ENCODE measurements at regions not wholly inside any gene's neighbourhood (a gene's known extent, or its start where the extent isn't known, plus 50 kb on each side); places are given as distances from the start of the nearest gene placed in this dataset.

DNA sequence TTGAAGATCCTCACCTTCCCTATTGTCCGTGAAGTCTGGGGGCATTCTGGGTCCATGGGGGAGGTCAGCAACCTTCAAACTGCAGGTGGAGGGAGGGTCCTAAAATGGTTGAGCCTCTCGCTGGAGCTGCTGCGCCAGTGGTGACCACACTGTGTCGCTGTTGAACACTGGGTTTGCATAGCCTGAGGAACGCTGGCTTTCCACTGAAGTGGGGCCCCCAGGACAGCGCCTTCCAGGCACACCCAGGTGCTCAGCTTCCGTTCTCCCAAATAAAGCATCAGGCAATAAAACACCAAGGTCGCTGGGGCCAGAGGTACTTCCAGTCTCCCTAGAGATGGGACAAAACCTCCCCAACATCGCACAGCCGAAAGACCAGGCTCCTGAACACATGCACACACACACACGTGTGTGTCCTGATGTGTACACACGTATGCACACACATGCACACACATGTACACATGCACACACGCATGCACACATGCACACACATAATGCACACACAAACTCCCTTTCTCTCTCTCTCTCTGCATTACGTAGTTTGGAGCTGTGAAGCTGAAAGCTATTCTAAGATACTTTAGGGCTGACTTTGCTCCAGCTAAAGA is 120.6 kb downstream of the IRF8 start:
- no peak for DNase-seq

DNA sequence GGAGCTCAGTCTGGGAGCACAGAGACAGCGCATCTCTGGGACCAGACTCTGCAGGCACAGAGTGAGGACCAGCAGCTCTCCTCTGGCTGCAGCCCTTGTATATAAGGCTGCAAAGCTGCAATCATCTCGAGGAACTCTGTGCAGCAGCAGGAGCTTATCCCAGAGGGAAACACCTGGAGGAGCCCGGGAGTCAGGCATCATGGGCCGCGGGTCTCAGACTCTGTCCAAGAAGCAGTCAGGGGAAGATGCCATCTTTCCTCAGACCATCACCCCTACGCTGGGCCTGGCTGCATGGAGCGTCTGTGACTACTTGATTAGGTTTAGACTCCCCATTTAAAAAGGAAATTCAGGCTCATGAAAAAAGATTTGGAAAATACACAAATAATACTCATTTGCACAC is 122.0 kb downstream of the IRF8 start:
- no peak for DNase-seq

DNA sequence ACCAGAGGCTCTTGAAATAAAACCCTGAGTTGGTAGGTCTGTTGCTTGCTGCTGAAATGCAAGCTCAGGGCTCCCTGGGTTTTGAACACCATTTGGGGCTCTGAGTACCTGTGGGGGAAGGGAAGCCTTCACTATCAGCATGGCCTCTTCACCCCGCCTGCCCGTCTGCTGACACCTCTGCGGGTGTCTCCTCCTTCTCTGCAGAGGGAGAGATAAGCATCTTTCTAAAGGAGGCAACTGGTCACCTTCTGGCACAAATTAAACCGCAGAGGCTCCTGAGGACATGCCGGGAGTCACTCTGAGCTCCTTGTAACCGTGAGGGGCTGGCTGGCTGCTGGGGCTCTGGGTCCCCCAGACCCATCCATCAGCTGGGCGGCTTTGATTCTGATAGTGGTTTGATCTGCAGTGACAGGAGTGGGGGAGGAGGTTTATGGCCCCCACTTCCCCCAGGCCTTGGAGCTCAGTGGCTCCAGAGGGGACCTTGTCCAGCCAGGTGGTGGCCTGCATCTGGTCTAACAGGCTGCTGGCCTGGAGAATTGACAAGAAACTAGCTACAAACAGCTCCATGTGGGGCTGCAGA is 123.5 kb downstream of the IRF8 start:
- DNase-seq: no peak

DNA sequence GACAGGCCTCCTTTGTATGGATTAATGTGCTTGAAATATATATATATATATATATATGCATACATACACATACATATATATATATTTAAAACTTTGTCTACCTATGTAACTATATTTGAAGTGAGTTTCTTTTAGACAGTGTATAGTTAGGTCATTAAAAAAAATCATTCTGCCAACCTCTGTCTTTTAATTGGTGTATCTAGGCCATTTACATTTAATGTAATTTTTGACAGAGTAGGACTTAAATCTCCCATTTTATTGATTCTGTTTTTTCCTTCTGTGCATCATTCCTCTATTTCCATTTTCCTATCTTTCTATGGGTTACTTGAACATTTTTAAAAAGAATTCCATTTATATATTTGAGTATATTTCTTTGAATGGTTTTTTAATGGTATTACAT is 125.2 kb downstream of the IRF8 start:
- no peak for DNase-seq

DNA sequence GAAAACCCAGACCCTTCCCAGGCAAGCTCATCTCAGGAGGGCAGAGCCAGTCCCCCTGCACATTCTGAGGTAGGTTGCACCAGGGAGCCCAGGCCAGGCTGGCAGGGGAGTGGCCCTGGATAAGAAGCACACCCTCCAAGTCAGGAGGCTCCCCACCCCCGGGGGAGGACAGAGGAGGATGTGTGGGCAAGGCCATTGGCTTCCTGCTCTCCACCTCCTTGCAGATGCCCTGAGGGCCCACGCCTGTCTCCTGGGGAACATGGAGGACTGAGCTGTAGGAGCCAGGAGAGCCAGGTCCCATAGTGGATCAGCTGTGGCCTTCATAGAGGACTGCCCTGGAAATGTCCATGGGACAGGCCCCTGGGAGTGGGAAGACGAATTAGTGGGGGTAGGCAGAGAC is 126.7 kb downstream of the IRF8 start:
- no peak for DNase-seq

DNA sequence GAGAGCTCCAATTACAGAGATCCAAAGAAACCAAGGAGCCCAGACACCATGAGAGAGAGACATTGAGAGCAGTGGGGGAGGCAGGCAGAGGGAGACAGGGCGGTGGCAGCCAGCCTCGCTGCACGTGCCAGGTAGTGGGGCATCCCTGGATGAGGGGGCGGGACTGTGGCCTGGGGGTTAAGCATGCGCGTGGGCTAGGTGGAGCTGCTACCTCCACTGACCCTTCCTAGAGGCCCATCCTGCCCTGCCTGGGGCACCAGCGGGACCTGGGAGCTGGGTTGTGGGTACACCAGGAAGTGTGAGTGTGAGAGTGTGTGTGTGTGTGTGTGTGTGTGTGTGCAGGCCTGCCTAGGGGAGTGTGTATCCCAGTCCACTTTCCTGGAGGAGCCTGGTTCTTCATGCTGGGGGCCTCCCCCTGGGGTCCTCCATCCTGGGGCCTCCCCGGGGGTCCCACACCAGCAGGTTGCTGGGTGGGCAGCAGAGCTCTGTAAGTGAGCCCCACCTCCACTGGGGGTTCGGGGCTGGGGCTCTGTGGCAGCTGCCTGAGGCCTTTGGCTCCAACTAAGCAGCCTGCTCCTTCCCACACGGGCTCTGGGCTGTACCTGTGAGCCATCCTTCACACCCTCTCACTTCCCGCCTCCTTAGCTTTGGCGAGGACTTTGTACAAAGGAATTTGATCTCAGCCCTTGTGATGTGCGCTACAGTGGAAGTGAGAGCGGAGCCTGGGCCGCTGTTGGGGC is 127.4 kb downstream of the IRF8 start:
- no peak for DNase-seq

DNA sequence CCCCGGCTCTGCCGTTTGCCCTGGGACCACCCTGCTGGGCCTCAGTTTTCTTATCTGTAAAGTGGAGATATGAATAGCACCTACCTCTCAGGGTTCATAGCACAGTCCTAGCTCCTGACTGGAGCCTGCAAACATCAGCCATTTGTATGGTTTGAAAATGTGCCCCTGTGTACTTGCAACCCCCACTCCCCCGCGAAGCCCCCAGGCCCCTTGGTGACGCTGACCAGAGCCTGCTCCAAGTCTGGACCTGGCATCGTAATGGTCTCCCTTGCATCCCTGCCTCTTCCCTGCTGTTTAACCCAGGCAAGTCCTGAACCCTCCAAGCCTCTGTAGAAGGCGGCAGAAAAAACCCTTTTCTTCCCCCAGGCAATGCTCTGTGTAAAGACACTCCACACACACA is 128.0 kb downstream of the IRF8 start:
- DNase-seq: no peak

DNA sequence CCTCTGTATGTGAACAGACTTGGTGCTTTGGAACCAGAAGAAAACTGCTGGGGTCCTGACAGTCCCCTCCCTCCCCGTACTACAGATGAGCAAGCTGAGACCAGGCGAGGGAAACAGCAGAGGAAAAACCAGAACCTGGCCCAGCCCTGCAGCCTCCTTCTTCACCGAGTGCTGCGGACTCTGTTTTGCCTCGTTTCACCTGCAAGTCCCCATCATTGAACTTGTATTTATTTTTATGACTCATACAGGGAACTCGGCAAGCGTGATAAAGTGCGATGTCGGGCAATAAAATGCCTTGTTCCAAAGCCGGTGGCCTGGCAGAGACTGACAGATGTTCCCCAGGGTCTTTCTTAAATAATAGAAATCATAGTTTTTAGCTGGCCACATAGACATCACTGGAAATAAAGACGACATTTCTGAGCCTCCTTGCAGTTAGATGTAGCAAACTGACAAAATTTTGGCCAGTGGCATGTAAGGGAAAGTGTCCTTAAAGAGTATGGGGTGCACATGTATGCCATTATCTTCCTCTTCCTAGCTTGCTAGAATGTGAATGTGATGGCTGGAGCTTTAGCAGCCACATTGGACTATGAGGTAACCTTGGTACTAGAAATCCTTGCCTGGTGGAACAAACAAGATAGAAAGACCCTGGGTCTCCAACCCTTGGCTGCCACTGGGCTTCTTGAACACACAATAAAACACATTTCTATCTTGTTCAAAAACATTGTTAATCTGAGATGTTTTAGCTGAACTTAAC is 128.6 kb downstream of the IRF8 start:
- no peak for DNase-seq

DNA sequence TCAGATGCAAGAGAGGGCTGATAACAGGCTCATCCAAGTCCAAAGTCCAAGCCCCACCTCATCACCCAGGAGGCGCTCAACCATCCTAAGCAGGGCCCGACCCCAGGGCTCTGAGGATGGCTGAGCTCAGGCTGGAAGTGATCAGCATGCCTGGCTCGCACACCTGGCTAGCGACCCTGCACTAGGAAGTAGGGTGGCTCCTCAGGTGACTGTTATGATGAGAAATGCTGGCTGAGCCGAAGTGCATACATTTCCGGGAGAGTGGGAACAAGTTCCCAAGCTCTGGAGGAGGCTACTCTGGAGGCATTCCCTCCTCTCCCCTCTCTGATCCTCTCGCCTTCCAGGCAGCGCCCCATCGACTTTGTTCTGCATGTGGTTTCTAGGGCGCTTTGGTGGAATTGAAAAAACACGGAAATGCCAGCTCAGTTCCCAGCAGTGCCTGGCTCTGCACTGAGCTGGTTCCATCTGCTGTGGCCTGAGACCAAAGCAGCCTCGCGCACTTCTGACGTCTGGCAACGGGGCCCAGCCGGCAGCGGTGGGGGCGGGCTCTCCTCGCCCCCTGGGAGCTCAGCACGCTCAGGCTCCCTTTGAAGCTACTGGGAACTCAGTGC is 130.3 kb downstream of the IRF8 start:
- DNase-seq: no peak

DNA sequence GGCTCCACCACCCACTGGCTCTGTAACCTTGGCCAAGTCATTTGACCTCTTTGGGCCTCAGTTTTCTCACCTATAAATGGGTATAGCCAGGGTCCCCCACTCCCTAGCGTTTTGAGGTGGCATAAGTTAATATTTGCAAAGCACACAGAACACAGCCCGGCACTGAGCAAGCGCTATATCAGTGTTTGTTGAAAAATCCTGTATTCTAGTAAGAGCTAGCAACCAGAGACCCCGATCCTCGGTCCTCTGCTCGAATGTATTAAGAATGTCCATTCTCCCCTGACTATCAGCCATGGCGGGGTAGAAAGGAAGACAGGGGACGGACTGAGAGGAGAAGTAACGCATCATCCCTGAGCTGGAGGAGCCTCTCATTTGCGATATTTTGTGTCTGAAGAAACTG is 131.2 kb downstream of the IRF8 start:
- no peak for DNase-seq

DNA sequence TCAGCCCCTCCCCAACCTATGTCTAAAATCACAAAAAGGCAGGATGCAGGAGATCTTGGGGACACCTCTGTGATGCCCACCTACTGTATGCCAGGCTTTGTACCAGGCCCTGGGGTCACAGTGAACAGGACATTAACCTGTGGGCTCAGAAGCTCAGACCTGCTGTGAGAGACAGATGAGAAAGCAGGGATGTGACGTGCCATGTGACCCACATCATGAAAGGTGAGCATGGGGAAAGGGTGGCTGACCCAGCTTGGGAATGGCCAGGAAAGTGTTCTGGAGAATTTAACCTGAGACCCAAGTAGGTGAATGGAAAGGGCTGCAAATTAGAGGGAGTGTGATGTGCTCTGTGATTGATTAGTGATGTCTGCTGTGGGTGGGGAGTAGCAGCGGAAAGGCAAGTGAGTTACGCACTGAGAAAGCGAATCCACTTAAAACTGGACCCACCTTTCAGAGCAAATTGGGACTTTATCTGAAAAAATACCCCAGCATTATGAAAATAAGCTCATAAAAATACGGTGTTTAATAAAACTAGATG is 132.2 kb downstream of the IRF8 start:
- DNase-seq: no peak

DNA sequence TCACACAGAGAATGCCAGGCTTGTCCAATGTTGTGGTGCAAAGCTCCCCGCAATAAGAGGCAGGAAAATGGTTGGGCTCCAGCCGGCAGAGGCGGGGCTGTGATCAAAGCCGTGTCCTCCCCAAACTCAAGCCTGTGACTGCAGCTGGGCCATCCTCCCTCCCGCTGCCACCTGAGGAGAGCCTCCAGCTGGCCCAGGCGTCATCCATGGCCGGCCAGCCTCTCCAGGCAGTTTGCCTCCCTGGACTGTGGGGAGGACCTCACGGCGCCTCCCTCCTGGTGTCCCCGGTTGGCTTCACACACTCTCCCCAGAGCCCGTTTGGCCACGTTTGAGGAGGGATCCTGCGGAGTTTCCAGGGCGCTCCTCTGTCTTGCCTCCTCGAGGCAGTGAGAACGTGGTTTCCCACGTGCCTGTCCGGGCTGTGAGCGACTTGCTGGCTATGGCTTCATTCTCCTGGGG is 134.1 kb downstream of the IRF8 start:
- no peak for DNase-seq

DNA sequence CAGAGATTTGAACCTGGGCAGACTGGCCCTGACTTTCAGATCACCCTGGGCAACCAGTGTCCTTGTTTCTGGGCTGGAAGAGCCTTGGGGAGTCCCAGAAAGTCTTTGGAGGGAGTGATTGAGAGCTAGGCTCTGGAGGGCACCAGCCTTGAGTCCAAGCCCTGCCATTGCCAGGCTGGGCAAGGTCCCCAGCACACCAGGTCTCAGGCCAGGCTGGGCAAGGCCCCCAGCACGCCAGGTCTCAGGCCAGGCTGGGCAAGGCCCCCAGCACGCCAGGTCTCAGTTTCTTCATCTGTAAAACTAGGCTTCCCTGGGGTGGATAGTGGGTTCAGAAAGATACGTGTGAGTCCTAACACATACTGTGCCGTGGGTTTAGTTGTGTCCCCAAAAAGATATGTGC is 135.0 kb downstream of the IRF8 start:
- DNase-seq: no peak

DNA sequence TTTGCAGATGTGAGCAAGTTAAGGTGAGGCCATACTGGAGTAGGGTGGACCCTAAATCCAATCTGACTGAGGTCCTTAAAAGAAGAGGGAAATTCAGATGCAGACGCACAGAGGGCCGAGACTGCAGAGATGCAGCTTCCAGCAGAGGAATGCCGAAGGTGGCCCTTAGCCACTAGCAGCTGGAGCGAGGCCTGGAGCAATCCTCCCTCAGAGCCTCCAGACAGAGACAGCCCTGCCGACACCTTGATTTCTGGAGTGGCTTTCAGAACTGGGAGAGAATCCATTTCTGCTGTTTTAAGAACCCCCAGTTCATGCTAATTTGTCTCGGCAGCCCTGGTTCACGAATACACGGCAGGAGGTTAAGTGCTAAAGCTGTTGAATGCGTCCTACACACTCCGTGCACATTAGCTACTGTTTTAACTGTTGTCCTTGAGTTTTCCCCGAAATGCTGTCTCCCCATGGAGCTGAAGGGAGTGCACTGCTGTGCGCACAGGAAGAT is 135.5 kb downstream of the IRF8 start:
- DNase-seq: no peak

DNA sequence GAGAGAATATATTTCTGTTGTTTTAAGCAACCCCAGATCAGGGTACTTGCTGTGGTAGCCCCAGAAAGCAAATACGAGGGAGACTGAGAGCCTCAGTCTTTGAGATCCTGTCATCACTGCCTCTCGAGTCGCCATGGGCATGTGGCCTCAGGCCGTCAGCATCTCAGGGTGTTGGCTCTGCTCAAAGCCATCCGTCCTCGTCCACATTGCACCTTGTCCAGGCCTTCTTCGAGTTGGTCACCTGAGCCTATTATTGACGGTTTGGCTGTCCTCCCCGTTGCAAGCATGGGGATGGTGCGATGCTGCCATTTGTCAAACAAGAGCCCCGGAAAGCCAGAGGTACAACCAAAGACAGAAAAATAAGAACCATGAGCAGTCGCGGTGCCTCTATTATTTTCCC is 136.9 kb downstream of the IRF8 start:
- DNase-seq: no peak

DNA sequence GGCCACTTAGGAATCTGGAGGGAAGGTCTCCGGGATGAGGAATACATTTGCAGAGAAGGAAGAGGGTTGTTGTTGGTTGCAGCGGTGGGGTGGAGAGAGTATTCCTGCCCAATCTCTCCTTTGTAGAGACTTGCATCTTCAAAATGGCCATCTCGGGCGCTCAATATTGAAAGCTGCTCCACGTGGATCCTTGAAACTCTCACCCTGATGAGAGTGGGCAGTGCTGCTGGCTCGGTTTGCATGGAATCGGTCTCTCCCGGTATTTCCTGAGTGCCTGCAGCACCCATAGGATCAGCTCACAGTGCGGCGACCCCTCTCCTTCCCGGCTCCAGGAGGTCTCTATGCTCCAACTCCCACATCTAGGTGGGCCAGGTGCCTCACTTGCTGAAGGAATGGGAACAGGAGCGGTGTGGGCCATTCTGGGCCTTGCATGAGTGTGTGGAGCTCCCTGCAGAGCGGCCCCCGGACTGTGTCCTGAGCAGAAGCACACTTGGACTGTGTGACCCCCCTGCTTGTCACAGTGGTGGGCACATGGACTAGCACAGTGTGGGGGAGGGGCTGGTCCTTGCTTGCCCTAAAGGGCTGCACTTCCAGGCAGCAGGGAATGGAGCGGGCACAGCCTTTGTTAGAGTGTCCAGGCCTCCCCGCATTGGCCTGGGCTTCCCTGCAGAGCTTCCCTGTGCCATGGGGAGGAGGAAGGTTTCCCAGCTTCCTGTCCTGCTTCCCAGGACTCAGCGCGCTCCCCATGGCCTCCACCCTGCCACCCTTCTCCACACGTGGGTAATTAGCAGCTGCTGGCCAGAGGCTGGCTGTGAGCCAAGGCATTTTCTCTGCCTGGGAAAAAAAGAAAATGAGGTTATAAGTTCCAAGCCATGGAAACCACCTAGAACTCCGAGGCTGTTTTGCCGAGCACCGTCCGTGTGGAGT is 139.3 kb downstream of the IRF8 start:
- no peak for DNase-seq

DNA sequence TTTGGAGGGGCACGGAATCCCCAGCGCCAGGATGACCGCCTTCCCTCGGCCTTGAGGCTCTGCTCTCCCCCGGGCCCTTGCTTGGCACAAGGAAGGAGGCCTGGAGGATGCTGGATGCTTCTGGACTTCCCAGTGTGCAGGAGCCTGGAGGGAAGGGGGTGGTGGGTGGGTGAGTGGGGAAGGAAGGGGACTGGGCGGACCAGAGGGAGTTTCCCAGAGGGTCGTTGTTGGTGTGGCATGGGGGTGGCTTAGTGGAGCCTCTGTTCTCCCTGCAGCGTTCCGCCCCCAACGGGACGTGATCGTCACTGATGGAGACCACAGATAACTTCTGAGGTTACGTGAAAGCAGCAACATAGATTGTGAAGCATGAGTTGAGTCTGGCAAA is 140.0 kb downstream of the IRF8 start:
- no peak for DNase-seq

DNA sequence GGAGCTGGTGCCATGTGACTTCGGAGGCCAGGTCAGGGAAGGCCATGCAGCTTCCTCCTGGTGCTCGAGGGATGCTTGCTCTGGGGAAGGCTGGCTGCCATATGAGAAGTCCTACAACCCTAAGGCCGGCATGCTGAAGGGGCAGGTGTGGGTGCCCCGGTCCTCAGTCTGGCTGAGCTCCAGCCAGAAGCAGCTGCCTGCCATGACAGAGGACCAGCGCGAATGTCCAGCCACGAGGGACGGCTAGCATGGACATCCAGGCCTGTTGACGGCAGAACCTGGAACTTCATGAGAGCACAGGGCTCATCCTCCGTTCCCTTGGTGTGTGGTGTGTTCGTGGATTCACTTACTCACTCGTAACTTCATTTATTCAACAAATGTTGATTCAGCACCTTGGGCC is 140.6 kb downstream of the IRF8 start:
- no peak for DNase-seq

DNA sequence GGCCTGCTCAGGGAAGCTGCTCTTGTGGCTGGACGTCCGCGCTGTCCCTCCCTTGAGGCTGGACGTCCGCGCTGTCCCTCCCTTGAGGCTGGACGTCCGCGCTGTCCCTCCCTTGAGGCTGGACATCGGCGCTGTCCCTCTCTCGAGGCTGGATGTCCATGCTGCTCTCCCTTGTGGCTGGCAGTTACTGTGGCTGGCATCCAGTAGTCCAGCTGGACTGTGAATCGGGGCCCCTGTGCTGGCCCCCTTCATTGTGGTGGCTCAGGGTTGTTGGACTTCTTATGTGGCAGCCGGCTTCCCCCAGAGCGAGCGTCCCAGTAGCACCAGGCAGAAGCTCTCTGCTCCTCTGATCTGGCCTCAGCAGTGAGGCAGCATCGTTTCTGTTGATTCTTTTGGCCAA is 141.5 kb downstream of the IRF8 start:
- DNase-seq: no peak

DNA sequence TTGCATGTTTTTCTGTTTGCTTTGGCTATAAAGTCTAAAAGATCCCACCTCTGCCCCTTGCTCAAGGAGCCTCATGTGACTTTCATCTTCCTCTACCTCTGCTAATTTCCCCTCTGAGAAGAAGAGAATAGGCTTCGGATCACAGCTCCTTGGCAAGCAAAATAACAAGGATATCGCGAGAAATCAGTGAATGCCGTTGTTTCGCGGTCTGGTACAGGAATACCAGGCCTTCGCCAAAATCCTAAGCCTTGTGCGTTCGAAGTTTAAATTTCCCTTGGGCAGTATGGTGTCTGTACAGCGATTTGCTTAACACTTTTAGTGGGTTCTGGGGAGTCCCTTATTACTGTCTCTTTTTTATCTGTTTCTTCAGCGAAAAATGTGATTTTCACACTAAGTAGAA is 142.3 kb downstream of the IRF8 start:
- no peak for DNase-seq

DNA sequence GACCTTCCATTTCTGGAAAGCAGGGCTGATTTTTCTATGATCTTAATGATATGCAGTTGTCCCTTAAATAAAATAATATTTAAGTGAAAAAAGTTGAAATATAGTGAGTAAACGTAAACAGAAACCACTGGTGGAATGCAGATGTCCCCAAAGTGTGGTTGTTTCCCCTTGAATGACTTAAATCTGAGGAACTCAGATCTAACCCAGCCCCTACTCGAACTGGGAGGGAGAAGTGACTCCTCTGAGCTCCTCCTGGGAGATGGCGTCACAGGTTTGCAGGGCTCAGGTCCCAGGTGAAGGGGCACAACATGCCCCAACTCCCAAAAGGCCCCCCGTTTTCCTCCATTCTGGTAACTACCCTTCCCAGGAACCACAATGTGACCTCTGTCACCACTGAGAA is 142.8 kb downstream of the IRF8 start:
- no peak for DNase-seq

DNA sequence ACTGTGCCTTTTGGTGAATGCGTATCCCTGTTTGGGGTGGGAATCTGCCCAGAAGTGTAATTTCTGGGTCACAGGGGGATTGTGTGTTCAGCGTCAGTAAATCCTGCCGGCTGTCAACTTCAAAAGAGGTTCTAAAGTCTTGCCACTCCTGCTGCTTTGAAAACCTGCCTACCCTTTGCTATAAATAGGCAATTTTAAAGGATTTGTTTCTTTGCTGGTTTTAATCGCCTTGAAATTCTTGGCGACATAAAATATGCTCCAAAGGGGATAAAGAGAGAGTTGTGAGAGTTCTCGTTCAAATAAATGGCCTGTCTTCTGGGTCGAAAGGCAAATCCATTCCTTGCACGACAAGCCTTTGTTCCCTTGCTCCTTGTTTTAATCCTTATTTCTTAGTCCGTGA is 143.4 kb downstream of the IRF8 start:
- no peak for DNase-seq
